Hematopoietic multipotent progenitor cell treated with erythropoietin and hydrocortisone succinate and interleukin-3 and kit ligand, for 15 days (in vitro differentiated cells): ENCODE measurements at regions not wholly inside any gene's neighbourhood (a gene's known extent, or its start where the extent isn't known, plus 50 kb on each side); places are given as distances from the start of the nearest gene placed in this dataset.
"Not testable (repeated sequence)": the region's sequence is repeated elsewhere in the genome, so short reads cannot be mapped to it uniquely, and the experiment has no call there.

Source experiments
- DNase-seq: peaks from one replicate; pipeline ENCODE4 v3.0.0-alpha.2; 2015; ENCODE audit warnings: low spot score

DNA sequence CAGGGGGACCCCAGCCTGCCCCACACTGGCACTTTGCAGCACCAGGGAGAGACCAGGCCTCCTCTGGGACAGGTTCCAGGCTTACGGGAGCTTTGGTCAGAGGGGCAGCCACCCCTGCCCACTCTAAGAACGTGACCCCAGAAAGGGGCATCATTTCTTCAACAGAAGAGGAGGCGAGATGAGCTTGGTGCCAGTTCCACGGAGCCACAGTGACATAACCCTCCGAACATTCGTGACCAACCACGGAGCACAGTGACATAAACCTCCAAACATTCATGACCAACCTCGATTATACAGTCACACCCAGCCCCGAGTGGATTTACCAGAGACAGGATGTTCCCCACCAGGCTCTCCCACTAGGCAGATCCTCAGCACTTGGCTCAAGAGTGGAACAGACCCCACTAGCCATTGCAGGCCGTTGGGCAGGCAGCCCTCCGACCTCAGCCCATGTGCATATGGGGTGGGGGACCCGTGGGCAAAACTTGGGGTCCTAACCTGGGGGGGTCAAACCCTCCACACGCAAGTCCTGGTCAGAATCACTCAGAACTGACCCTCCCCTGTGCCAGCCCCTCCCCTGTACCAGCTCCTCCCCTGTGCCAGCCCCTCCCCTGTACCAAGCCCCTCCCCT, 112.9 kb downstream of the METRNL start:
- no peak for DNase-seq

DNA sequence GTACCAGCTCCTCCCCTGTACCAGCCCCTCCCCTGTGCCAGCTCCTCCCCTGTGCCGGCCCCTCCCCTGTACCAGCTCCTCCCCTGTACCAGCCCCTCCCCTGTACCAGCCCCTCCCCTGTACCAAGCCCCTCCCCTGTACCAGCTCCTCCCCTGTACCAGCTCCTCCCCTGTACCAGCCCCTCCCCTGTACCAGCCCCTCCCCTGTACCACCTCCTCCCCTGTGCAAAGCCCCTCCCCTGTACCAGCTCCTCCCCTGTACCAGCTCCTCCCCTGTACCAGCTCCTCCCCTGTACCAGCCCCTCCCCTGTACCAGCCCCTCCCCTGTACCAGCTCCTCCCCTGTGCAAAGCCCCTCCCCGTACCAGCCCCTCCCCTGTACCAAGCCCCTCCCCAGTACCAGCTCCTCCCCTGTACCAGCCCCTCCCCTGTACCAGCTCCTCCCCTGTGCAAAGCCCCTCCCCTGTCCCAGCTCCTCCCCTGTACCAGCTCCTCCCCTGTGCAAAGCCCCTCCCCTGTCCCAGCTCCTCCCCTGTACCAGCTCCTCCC, 113.5 kb downstream of the METRNL start:
- not testable (repeated sequence) for DNase-seq

- DNase-seq = no peak
These were observed 114.2 kb downstream of the METRNL start for GRCh38 chr17:83193336-83194185.

GRCh38 chr17:83194186-83194561, 114.8 kb downstream of the METRNL start:
- no peak for DNase-seq

DNA sequence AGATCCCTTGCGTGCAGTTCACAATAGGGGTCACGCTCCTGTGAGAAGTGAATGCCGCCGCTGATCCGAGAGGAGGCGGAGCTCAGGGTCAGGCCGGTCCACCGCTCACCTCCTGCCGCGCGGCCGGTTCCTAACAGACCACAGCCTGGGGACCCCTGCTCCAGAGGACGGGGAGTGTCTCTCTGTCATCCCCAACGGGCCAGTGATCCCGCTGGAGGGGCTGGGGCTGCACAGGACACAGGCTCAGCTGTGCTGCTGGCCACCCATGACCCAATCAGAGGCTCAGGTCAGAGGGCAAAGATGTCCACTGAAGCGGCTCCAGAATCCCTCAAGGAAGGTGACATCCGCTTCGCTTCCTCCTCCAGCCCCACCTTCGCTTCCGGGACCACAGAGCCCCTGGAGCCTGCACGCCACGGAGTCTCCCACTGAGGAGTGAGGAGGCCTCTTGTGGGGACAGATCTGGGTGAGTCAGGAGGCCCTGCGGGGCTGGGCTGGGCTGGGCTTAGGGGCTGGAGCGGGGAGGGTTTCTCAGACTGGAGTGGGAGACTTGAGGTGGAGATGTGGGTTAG, 115.4 kb downstream of the METRNL start:
- no peak for DNase-seq

DNA sequence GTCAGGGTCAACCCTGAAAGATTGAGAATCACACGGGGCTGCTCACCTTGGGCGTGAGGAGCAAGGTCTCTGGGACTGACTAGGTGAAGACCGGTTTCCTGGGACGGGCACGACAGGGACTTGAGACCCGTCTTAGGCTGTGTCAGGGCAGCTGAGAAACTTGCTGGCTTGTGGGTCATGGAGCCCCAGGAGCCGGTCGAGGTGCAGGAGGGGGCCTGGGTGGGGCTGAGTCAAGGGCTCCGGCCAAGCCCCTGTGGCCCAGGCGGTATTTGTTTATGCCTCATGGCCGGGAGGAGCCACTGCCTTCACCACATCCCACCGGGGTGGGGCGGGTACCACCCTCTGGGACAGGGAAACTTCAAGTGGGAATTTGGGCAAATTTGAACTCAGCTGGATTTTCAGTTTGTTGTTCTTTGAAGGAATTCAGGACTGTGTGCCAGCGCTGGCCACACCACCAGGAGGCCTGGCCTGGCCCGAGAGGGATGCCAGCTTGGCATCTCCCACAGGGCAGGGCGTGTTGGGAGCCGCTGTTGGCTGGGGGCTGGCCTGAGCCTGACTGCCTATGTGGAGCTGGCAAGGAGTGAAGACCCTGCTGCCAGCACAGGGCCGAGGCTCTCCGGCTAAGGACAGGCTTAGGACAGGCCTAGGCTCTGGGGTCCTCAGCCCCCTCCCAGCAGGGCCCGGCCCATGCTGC, 116.1 kb downstream of the METRNL start:
- DNase-seq = no peak

DNA sequence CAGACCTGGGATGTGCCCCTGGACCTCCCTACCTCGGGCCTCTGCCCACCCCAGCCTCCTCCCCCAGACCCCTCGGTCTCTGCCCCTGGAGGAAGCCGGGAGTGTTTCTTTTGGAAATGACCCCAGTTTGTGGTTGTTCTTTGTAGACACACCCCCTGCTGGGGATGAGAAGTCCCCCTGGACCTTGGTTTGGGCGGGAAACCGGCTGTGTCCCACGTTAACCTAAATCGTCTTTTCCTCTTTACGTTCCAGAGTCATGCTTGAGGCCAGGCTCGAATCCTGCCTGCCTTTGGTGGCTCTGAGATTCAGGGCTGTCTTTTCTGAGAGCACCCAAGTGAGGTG, 116.6 kb downstream of the METRNL start:
- DNase-seq = no peak

- no peak for DNase-seq
These were observed 117.0 kb downstream of the METRNL start for GRCh38 chr17:83196366-83196765.

DNA sequence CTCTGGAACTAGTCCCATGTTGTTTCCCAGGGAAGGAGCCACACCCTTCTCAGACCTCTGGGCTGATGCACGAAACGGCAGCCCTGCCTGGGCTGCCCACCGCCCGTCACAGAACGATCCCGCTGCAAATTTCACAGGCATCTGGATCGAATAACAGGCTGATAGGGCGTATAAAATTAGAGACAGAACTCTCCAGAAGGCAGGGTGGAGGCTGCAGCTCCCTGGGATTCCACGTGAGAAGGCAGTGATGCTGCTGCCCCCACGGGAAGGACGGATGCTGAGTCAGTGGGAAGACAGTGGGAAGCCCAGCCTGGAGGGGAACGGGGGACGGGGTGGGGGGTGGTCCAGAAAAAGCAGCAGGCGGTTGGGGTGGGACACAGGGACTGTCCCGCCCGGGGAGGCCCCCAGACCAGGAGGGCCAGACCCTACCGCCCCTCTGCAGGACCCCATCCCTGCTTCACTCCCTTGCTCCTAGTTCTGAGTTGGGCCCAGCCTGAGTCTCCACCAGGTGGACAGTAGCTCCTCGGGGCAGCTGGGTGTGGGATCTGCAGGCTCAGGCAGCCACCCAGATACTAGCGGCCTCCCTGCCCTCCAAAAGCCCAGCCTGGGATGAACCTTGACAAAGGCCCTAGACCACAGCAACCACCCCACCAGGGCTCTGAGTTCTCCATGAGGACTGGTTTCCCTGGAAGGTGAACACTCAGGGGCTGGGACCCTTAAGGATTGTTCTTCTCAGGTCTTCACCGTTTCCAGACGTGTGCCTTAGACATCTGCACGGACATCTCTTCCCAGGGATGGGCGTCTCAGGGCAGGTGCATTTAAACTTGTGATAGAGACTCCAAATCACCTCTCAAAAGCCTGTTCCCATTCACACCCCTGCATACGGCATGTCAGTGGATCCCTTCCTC, 117.8 kb downstream of the METRNL start:
- no peak for DNase-seq

- no peak for DNase-seq
These were observed 119.2 kb downstream of the METRNL start for GRCh38 chr17:83198366-83199341.

GRCh38 chr17:83199500-83200201, 120.2 kb downstream of the METRNL start:
- DNase-seq = no peak

DNA sequence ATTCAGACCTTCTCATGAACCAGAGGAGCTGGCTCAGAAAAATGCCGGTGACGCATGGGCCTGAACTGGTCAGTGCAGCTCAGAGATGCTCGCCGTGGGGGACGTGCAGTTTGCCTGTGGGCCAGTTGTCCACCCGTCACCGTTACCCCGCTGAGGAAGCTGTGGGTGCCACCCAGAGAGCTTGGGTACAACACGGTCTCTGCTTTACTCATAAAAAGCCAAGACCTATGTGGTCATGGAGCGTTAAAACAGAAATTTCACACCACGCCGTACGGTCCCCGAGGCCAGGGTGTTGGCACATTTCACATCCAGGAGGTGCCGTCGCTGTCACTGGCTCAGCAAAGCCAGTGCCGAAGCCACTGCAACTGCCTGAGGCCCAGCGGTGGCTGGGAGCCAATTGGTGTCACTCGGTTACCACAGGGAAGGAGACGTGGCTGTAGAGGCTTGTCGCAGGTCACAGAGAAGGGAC, 120.9 kb downstream of the METRNL start:
- DNase-seq = no peak

- DNase-seq = no peak
These were observed 121.3 kb downstream of the METRNL start for GRCh38 chr17:83200751-83201150.

GRCh38 chr17:83201206-83202001, 122.0 kb downstream of the METRNL start:
- DNase-seq = no peak

DNA sequence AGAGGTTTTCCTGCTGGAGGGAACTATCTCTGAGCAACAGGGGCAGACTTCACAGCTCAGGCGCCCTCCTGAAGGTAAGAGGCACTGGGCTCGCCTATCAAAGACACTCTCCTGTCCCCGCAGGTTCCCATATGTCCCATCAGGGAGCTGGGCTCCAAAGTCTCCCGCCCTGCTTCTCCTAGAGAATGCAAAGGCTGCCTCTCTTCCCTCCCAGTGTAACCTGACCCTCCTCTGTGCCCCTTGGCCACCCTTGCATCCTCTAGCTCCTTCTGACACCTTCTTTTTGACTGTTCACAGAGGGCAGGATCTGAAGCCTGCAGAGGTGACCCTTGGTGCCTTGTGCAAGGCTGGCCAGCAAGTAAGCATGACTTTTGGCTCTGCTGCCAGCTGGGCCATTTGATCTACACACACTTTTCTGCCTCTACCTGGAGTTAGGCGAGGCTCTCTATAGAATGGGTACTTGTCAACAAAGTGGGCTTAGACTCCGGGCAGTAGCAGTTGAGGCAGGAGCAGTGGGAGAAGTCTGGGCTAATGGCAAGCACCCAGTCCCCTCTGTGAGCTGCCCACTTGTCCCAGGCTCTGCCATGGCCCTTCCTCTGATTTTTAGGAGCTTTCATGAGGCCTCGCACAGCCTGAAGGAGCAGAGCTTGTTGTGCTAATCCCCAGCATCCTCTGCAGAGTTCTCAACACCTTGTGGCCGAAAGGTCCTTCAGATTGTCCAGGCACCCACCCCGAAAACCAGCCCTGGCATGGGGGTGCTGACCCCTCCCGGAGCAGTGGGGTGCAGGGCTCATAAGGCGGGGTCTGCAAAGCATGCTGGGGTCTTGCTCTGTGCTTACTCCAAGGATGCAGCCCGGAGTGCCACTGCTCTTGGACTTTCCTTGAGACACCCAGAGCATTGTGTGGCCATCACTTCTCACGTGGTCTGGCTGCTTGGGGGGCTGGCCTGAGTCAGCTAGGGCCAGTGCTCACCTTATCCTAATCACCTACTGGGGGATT, 122.9 kb downstream of the METRNL start:
- DNase-seq = no peak

GRCh38 chr17:83203073-83203471, 123.7 kb downstream of the METRNL start:
- DNase-seq = no peak

- DNase-seq = no peak
These were observed 124.2 kb downstream of the METRNL start for GRCh38 chr17:83203472-83204221.
